A549 (cell line): ENCODE measurements at regions not wholly inside any gene's neighbourhood (a gene's known extent, or its start where the extent isn't known, plus 50 kb on each side); places are given as distances from the start of the nearest gene placed in this dataset.

ENCODE experiments used
- BCL3 ChIP-seq: fragments of >200 bp; sonication (Bioruptor Twin); formaldehyde crosslinking; IDR thresholded peaks from 3 replicates; pipeline ENCODE4 v1.6.1; 2016
- CTCF ChIP-seq: fragments of >200 bp; sonication (Bioruptor Twin); formaldehyde crosslinking; IDR thresholded peaks from 3 replicates; pipeline ENCODE4 v1.5.1; 2016
- EP300 ChIP-seq, 2 experiments: fragments of >200 bp; sonication (Bioruptor Twin); formaldehyde crosslinking; IDR thresholded peaks; 2 replicates in 1 of 2; 3 replicates in 1 of 2; pipeline ENCODE4 v1.6.1; 2016 to 2017
- HDAC2 ChIP-seq: fragments of 200-600 bp; sonication (generic); IDR thresholded peaks from 2 replicates; pipeline ENCODE4 v1.6.1; 2016
- JUN ChIP-seq, 2 experiments: fragments of >200 bp; sonication (Bioruptor Twin); formaldehyde crosslinking; IDR thresholded peaks; 2 replicates in 1 of 2; 3 replicates in 1 of 2; pipeline ENCODE4 v1.6.1; 2016 to 2017
- KDM5A ChIP-seq: fragments of 200-600 bp; sonication (generic); IDR thresholded peaks from 2 replicates; pipeline ENCODE4 v1.6.1; 2016; ENCODE audit warnings: antibody characterized with exemption, mild to moderate bottlenecking
- MAFK ChIP-seq: fragments of 450-650 bp; IDR thresholded peaks from 2 replicates; pipeline ENCODE4 v1.6.1; 2014; ENCODE audit not compliant: partially characterized antibody
- MAX ChIP-seq: IDR thresholded peaks from 2 replicates; pipeline ENCODE4 v1.6.1; 2012
- POLR2A ChIP-seq: IDR thresholded peaks from 2 replicates; pipeline ENCODE4 v1.6.1; 2012; ENCODE audit warnings: mild to moderate bottlenecking, low read length
- REST ChIP-seq: fragments of 200-600 bp; sonication (generic); IDR thresholded peaks from 2 replicates; pipeline ENCODE4 v1.6.1; 2016; ENCODE audit warnings: antibody characterized with exemption, mild to moderate bottlenecking, moderate library complexity

GRCh38 chr11:130529366-130529765, 80.9 kb downstream of the ADAMTS15 start:
- TF ChIP-seq KDM5A (no peak), MAFK (no peak), MAX (no peak), HDAC2 (no peak), REST (no peak), POLR2A (no peak), EP300 (IDR thresholded peaks at IDR 0.05) (no peak), CTCF (no peak), BCL3 (no peak), JUN (IDR thresholded peaks at IDR 0.05) (no peak)
